ENCODE measurements at regions not wholly inside any gene's neighbourhood (a gene's known extent, or its start where the extent isn't known, plus 50 kb on each side); places are given as distances from the start of the nearest gene placed in this dataset.
"Not testable (repeated sequence)": the region's sequence is repeated elsewhere in the genome, so short reads cannot be mapped to it uniquely, and the experiment has no call there.

GRCh38 chrX:41014776-41015360, 70.4 kb upstream of the USP9X start:
- Histone ChIP-seq H3K36me3 (ENCODE audit: control insufficient read depth, insufficient read depth, low read length) (no peaks in the 10 kb centered on the region), H3K4me3 (replicated peaks; ENCODE audit: low read depth, low read length) (no peak overlapping the region), H3K27me3 (replicated peaks; ENCODE audit: control insufficient read depth, insufficient read depth, low read length) (no peaks in the 10 kb centered on the region)
- TF ChIP-seq, protein P1, sequence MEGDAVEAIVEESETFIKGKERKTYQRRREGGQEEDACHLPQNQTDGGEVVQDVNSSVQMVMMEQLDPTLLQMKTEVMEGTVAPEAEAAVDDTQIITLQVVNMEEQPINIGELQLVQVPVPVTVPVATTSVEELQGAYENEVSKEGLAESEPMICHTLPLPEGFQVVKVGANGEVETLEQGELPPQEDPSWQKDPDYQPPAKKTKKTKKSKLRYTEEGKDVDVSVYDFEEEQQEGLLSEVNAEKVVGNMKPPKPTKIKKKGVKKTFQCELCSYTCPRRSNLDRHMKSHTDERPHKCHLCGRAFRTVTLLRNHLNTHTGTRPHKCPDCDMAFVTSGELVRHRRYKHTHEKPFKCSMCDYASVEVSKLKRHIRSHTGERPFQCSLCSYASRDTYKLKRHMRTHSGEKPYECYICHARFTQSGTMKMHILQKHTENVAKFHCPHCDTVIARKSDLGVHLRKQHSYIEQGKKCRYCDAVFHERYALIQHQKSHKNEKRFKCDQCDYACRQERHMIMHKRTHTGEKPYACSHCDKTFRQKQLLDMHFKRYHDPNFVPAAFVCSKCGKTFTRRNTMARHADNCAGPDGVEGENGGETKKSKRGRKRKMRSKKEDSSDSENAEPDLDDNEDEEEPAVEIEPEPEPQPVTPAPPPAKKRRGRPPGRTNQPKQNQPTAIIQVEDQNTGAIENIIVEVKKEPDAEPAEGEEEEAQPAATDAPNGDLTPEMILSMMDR (IDR thresholded peaks at IDR 0.05; ENCODE audit: insufficient read depth, low read length, poor library complexity, severe bottlenecking), result no peak
- no peak for DNase-seq (ENCODE audit: extremely low read depth, insufficient read length)

GRCh38 chrX:41017785-41018184, 67.5 kb upstream of the USP9X start:
- not testable (repeated sequence) for H3K4me3 ChIP-seq (replicated peaks; ENCODE audit: low read depth, low read length); DNase-seq (ENCODE audit: extremely low read depth, insufficient read length); H3K36me3 ChIP-seq (ENCODE audit: control insufficient read depth, insufficient read depth, low read length); H3K27me3 ChIP-seq (replicated peaks; ENCODE audit: control insufficient read depth, insufficient read depth, low read length)

DNA sequence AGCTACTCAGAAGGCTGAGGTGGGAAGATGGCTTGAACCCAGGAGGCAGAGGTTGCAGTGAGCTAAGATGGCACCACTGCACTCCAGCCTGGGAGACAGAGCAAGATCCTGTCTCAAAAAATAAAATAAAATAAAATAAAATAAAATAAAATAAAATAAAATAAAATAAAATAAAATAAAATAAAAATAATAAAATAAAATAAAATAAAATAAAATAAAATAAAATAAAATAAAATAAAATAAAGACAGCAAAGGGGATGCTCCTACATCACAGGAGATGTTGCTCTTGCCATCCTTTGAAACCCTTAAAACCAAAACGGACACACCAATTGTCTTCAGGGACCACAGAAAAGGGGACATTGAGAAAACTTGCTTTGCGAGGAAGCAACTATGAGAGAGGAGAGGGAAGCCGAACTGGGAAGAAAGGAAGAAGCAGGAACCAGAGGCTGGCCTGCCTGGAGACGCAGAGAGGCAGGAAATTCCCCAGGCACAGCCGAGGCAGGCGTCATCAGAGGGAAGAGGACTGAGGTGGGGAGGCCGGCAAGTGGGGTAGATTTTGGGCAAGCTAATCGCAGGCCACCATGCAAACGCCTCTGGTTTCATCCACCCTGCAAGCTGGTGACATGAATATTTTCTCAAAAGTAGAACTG, 66.7 kb upstream of the USP9X start:
- not testable (repeated sequence) for H3K36me3 ChIP-seq (ENCODE audit: control insufficient read depth, insufficient read depth, low read length); H3K4me3 ChIP-seq (replicated peaks; ENCODE audit: low read depth, low read length); H3K27me3 ChIP-seq (replicated peaks; ENCODE audit: control insufficient read depth, insufficient read depth, low read length); DNase-seq (ENCODE audit: extremely low read depth, insufficient read length)

DNA sequence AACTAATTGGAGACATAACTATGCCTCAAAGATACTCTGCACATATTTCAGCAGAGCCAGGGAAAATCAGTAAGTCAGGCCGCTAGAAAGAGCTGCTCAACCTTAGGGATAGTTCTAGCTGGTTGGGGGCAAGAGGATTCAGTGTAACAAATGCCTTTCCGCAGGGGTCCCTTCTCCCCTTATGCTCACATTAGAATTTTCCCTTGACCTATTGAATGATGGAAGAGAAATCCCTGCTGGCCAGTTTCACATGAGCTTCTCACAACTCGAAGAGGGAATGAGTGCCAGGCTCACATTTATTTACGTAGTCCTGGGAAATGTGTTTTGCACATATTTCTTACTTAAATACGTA, 66.2 kb upstream of the USP9X start:
- H3K27me3 ChIP-seq (replicated peaks; ENCODE audit: control insufficient read depth, insufficient read depth, low read length), result no peaks in the 10 kb centered on the region

DNA sequence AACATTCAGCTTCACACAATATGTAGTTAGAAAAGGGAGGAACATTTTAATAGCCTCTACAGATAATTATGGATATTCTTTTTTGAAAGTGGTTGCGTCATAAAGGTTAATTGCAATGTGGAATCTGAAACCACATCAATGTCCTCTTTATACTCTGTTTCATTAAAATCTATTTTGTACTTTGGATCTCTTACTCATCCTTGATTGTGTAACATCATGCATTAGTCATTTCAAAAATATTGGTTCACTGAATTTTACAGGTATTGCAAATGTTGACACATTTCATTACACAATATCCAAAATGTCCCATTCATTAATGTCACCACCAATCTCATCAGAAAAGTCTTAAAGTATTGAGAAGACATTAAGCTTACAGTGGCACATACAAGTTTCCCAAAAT, 62.7 kb upstream of the USP9X start:
- TF ChIP-seq, protein P1 (IDR thresholded peaks at IDR 0.05; ENCODE audit: insufficient read depth, low read length, poor library complexity, severe bottlenecking), result no peak
- no peak overlapping the region for H3K4me3 ChIP-seq (replicated peaks; ENCODE audit: low read depth, low read length)
- DNase-seq (ENCODE audit: extremely low read depth, insufficient read length), result no peak
- no peaks in the 10 kb centered on the region for H3K36me3 ChIP-seq (ENCODE audit: control insufficient read depth, insufficient read depth, low read length)
- no peaks in the 10 kb centered on the region for H3K27me3 ChIP-seq (replicated peaks; ENCODE audit: control insufficient read depth, insufficient read depth, low read length)

More for the DNA sequence above, 66.2 kb upstream of the USP9X start:
- no peak for DNase-seq (ENCODE audit: extremely low read depth, insufficient read length)
- no peak overlapping the region for H3K4me3 ChIP-seq (replicated peaks; ENCODE audit: low read depth, low read length)
- TF ChIP-seq, protein P1 (IDR thresholded peaks at IDR 0.05; ENCODE audit: insufficient read depth, low read length, poor library complexity, severe bottlenecking), result no peak
- no peaks in the 10 kb centered on the region for H3K36me3 ChIP-seq (ENCODE audit: control insufficient read depth, insufficient read depth, low read length)

DNA sequence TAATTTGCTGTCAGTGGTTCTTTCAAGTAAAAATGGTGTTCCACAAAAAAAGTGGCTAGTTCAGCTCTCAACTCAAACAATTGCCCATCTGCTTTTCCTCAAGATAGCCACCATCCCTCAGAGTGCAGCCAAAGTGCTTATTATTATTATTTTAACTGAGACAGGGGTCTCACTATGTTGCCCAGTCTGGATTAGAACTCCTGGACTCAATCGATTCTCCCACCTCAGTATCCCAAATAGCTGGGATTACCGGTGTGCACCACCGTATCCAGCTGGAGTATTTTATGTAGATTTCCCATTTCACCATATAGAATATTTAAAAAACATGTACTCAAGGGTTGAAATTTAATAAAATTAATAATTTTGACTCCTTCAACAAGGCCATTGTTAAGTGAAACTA, 62.1 kb upstream of the USP9X start:
- DNase-seq (ENCODE audit: extremely low read depth, insufficient read length), result no peak
- TF ChIP-seq, protein P1 (IDR thresholded peaks at IDR 0.05; ENCODE audit: insufficient read depth, low read length, poor library complexity, severe bottlenecking), result no peak
- H3K4me3 ChIP-seq (replicated peaks; ENCODE audit: low read depth, low read length), result no peak overlapping the region
- no peaks in the 10 kb centered on the region for H3K27me3 ChIP-seq (replicated peaks; ENCODE audit: control insufficient read depth, insufficient read depth, low read length)
- no peaks in the 10 kb centered on the region for H3K36me3 ChIP-seq (ENCODE audit: control insufficient read depth, insufficient read depth, low read length)

GRCh38 chrX:41024335-41024734, 60.9 kb upstream of the USP9X start:
- DNase-seq (ENCODE audit: extremely low read depth, insufficient read length); H3K4me3 ChIP-seq (replicated peaks; ENCODE audit: low read depth, low read length); H3K27me3 ChIP-seq (replicated peaks; ENCODE audit: control insufficient read depth, insufficient read depth, low read length); H3K36me3 ChIP-seq (ENCODE audit: control insufficient read depth, insufficient read depth, low read length): not testable (repeated sequence)

All from GM06990 (cell line).